Activated gamma-delta T cell treated with anti-CD3 and anti-CD28 coated beads, Interleukin-2, amount 50 U/mL, for 16 hours (primary cell): ENCODE measurements at regions not wholly inside any gene's neighbourhood (a gene's known extent, or its start where the extent isn't known, plus 50 kb on each side); places are given as distances from the start of the nearest gene placed in this dataset.

ENCODE experiments used
- DNase-seq: peaks from one replicate; pipeline ENCODE4 v3.0.0-alpha.2; 2020; ENCODE audit warnings: low read depth

DNA sequence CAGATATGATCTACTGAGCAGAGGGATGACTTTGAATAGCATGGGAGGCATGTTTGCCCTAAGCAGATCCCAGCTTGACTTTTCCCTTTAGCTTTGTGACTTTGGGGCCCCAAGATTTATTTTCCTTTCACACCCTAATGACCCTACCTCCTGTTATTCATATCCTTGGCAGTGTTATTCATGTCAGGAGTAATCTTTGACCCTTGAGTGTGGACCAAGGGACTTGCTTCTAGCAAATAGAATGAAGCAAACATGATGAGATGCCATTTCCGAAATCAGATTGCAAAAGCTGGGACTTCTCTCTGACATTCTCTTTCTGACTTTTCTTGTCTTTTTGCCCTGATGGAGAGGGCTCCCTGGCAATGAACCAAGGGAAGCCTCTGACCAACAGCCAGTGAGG is 415.4 kb upstream of the PROK2 start:
- no peak for DNase-seq

DNA sequence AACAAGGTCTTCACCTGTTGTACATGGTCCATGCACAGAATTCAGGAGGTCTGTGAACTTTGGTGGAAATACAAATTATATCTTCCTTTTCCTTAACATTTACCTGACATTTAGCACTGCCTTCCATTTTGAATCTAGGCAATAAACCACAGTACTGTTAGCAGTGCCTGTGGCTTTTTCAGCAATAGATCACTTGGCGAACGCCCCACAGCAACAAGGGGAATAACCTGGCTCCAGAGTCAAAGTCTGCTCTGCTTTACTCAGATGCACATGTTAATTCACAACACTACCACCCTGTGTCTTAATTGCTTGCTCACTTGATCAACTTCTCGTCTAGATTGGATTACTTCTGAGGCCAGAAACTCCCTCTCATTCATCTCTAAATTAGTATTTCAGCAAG is 414.6 kb upstream of the PROK2 start:
- no peak for DNase-seq

DNA sequence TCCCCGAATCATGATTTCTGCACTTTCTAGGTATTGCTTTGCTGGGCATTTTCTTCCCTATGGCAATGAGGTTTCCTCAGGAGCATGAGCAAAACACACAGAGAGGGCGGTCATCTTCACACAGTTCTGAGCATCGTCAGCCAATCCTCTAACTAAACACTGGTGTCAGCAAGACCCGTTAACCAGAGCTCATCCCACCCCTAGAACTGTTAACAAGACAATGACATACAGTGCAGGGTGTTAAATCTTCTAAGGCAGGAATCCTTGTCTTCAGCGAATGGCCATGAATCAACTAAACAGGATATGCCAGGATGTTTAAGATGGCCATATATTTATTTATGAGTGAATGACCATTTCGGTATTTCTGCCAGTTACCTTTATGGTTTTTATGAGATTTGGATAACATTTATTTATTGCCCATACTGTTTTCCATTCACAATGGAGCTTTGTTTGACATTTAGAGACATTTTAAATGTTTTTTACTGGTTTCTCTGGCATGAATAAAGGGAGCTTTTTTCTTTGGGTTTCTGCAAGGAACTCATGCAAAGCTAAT is 411.5 kb upstream of the PROK2 start:
- no peak for DNase-seq

DNA sequence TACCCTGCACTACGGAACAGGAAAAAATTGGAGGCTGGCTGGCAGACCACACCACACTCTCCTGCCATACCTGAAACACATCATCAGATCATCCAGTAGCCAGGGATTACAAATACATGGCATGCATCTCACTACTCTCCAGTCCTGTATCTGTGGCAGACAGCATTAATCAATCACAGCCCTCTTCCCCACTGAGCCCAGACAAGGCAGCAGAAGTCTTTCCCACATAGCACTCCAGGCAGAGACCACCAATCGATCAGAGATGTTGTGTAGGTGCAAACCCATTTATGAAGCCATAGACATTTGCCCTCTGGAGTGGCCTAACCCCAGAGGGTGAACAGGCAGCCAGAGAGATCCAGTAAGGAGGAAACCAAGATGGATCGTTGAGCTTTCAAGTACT is 410.9 kb upstream of the PROK2 start:
- DNase-seq: no peak

DNA sequence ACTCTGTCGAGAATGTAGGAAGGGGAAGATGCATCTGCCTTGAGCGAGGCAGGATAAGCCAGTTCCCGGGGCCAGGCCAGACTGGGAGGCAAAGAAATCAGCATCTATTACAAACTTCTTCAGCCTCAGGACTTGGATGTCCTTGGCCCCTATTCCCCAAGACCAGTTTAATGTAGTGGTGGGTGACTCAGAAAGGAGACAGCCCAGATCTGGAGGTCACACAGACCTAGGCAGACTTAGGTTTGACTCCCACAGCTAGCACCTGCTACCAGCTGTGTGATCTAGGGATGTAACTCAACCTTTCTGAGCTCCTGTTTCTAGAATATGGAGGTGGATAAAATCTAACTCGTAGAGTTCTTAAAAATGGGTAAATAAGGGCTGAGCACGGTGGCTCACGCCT is 409.5 kb upstream of the PROK2 start:
- DNase-seq: no peak

DNA sequence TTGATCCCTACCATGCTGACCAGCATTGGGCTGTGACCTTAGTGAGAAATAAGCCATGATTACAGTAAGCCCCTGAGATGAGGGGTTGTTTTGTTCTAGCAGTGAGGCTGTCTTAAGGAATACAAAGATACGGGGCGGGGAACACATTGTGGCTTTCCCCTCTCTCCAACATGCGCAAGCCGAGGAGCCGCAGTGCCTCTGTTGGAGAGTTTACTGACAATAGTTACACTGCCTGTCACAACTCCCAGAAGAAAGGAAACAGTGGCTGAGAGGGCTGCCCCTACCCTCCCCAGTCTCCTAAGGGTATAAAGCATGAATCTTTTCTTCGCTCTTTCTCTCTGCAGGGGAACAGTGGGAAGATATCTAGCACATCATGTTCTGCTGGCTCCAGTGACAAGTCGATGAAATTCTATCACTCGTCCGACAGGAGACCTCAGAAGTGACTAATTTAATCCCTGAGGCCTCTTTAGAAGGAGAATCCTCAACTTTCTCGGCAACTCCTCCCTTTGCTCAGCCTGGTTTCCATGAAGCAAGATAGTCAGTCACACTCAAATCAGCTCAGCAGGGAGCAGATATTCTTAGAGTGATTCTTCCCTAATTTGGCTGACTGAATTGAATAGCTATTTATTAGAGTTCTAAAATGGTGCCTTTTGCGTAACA is 409.0 kb upstream of the PROK2 start:
- DNase-seq: no peak

DNA sequence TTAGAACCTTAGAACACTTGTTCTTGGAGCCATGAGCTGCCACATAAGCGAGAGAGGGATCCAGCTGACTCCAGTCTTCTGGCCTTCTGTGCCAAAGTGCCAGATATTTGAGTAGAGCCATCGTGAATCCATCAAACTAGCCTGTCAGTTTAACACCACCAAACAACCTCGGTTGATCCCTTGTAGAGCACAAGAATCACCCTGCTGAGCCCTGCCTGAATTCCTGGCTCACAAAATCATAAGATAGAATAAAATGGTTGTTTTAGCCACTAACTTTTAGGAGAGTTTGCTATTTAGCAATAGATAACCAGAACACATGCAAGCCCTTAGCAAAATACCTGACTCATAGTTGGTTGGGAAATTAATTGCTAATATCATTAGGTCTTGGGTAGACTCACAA is 407.6 kb upstream of the PROK2 start:
- no peak for DNase-seq

DNA sequence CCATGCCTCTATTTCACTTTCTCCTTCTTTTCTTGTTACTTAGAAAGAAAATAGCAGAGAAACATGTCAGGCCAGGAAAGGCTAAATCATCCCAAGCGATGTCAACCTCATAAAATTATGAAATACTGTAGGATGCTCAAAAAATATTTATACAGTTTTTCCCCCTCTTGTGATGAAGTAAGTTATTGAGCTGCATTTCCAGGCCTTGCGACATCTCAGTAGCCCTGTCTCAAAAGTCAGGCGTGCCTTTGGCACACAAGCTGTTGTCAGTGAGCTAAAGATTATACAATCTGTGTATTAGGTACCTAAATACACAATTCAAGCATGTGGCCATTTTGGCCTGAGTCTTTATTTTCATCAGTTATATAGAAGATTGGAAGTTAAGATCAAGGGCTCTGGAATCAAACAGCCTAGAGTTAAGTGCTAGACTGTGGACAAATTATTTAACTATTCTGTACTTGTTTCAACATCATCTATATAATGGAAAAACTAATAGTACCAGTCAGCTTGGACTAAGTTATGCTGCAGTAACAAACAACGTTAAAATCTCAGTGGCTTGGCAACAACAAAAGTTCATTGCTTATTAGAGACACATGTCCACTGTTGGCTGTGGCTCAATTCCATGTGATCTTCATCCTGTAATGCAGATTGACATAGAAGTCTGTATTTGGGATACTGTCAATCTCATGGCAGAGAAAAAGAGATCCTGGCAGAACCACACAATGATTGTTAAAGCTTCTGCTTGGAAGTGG is 406.4 kb upstream of the PROK2 start:
- no peak for DNase-seq

DNA sequence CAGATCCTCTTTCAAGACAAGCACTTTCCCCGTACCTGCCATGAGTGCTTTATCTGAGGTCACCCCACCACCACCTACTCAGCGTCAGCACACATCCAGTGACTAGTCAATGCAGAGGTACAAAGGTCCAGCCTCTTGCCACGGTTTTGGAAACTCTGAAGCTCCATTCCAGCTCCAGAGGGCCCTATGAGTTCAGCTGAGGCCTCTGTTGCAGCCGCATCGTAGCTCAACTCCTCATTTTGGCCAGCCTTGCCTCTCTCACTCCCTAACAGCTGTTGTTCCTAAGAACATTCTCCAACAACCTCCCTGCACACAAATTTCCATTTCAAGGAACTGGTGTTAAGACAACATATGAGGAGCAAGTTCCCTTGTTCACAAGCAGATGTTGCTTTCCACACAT is 405.1 kb upstream of the PROK2 start:
- DNase-seq: no peak

DNA sequence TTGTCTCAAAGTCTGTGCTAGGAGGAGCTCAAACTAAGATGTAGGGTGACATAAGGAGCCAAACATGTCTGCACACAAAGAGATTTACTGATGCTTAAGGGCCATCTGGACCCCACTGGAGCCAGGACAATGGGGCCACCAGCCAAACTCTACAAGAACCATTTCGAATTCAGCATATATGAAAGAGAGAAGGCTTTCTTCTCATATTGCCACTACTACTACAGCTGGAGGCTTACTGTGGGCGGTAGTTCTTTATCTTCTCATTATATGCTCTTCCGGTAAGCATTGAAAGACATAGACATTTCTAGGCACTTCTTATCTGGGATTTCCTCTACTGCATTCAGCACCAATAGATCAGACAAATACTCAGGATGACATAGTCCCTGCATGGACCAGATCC is 404.4 kb upstream of the PROK2 start:
- DNase-seq: no peak

DNA sequence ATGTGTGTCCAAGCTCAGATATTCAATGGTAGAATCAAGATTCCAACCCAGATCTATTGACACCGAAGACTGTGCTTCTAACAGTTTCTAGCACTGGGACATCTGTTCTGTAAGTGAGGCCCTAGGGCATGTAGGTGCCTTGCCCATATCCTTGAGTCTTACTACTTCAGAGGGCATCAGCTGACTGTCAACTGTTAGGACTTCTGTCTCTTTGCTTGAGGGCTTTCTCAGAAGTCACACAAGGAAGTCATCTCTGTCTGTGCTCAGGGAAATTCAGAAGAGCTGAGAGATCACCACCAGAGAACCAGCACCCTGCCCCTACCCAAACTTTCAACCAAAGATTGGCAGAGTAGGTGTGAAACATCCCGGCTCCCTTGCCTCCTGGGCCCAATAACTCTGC is 403.6 kb upstream of the PROK2 start:
- no peak for DNase-seq

DNA sequence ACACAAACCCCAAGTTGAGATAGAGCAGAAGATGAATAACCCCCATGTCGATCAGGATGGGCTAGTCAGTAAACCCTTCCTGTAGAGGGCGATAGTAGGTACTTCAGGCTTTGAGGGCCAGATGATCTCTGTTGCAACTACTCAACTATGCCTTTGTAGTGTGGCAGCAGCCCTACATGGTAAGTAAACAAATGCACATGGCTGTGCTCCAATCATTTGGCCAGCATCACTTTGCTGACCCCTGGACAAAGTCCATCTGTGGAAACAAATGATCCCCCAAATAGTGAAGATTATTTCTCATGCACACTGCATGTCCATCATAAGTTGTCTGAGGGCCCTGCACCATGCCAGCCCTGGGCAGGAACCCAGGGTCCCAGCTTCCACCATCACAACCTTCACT is 402.2 kb upstream of the PROK2 start:
- no peak for DNase-seq

DNA sequence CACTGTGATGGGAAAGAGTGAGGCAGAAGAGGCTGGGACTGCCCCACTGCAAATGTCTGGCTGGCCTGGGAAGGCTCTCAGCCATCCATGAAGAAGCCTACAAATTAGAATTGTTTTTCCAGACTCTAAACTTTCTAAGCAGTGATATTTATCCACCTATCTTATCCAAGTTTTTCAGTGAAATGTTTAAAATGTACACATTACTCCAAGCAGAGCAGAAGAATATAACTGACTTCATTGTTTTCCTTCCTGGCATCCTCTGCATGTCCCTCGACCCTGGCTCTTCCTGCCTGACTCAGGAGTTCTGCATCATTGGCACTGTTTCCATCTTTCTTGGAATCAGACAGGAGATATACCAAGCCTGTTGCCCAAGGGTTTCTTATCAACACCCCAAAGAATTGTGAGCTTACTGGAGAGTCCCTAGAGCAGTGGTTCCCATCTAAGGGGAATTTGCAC is 401.5 kb upstream of the PROK2 start:
- DNase-seq: no peak

DNA sequence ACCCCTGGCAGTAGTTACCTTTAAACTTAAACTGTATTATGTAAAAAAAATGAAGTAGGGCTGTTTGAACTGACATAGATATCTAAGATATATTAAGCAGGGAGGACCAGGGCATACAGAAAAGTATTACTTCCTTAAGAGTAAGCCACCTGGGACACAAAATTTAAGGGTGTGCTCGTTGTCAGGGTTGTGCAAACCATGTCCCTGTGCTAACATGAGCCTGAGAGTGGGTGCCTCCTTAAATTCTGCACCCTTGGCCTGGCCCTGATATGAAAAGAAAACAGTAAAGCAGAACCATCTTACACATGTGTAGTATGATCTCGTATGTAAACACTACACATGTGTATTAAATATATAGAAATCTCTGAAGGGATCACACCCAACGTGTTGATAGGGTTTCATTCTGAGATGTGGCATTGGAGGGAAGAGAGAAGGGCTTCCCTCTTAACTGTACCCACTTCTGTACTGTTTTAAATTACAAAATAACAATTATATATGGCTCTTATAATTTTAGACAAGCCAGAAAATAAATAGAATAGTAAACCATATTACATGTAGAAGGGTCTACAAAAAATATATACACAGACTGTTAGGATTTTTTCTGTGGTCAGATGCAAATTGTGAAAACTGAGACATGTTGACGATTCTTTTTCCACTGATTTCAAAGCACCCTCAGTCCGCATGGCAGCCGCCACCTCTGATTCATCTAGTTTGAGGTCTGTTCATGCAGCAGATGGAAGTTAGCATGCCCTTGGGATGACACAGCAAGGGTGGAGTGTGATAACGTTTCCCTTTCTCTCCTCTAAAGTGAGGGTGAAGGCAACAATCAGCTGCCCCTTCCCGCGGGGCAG is 400.8 kb upstream of the PROK2 start:
- no peak for DNase-seq

DNA sequence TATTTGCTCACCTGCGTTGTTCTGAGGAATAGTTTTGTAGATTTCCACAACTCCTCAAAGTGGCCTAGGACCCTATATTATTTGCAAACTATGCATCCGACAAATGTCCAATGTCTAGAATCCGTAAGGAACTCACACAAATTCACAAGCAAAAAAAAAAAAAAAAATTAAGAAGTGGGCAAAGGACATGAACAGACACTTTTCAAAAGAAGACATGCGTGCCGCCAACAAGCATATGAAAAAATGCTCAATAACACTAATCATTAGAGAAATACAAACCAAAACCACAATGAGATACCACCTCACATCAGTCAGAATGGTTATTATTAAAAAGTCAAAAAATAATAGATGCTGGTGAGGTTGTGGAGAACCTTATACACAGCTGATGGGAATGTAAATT is 398.5 kb upstream of the PROK2 start:
- no peak for DNase-seq

DNA sequence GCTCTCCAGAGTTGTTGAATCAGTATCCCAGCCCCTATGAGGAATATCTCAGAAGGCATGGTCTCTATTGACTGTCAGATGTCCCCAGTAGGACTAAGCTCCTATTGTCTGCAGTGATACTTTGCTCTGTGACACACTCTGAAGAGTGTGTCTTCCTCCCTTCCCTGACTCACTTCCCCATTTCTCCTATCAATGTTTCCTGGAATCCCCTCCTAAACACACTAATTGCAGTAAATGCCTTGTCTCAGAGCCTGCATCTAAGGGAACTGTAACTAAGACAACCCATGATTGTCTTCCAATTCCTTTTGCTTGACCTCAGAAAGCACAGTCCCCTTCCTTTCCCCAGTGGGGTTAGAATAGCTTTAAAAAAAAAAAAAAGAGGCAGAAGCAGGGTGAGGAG is 397.3 kb upstream of the PROK2 start:
- no peak for DNase-seq

DNA sequence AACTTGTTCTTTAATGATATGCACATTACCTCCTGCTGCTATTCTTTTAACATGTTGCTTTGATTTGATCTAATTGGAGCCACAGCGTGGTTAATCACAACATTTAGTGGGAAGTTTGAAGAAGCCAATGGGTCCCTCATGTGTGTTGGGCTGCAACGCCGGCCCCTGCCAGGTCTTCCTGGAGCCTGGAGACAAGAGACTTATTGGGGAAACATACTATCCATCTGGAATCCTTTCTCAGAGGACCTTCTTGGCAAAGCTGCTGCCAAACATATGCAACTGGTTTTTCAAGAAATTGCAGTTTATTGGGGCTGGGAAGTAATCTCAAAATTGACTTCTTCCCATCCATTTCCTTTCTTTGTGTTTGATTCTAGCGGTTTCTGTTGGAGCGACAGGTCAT is 396.3 kb upstream of the PROK2 start:
- DNase-seq: no peak

DNA sequence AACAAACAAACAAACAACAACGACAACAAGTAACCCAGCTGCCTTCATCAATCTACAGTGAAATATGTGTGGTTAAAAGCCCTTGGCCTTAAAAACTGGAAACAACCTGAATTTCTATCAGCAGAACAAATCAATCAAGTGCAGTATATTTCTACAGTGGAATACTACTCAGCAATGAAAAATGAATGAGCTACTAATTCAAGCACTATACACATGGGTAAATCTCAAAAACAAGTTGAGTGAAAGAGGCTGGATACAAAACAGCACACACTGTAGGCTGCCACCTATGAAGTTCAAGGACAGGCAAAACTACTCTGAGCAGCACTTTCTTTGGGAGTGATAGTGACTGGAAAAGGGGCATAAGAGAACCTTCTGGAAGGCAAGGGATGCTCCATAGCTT is 395.5 kb upstream of the PROK2 start:
- no peak for DNase-seq

DNA sequence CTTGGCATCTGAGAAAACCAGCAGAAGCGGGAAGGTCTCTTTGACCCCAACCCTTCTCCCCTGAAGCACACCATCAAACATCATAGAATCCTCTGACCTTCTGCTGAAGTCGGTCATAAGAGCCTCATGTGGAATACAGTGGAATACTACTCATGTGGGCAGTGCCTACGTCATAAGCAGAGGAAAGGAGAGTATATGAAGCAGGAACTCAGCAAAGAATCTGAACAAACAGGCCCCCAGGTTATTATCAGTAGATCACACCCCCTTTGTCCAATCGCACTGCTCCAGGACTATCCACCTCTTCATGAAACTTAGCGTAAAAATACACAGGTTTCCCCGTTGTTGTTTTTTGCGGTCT is 394.1 kb upstream of the PROK2 start:
- no peak for DNase-seq

DNA sequence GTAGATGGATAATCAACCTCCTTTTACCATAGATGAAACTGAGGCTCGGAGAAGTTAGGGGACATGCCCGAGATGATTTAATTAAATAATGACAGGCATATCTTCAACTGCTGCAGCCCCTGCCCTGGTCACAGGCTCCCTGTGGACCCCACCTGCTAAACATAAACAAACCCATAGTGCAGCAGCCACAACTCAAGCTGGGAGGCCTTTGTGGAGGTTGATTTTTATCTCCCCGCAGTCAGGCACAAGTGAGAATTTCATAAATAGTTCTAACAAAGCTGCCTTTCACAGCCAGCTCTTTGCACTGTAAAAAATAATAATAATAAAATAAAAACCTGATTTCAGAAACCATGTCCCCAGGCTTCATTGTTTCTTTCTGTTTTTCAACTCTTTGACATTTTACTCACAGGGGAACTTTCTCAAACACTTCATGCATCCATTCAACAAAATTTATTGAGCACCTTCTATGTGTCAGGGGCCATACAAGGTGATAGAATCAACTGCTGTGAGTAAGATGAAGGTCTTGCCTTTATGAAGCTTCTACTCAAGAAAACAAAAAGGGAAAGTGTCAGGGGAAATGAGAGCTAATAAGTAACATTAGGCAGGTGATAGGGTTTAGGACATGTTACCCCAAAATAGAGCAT is 393.6 kb upstream of the PROK2 start:
- DNase-seq: no peak

DNA sequence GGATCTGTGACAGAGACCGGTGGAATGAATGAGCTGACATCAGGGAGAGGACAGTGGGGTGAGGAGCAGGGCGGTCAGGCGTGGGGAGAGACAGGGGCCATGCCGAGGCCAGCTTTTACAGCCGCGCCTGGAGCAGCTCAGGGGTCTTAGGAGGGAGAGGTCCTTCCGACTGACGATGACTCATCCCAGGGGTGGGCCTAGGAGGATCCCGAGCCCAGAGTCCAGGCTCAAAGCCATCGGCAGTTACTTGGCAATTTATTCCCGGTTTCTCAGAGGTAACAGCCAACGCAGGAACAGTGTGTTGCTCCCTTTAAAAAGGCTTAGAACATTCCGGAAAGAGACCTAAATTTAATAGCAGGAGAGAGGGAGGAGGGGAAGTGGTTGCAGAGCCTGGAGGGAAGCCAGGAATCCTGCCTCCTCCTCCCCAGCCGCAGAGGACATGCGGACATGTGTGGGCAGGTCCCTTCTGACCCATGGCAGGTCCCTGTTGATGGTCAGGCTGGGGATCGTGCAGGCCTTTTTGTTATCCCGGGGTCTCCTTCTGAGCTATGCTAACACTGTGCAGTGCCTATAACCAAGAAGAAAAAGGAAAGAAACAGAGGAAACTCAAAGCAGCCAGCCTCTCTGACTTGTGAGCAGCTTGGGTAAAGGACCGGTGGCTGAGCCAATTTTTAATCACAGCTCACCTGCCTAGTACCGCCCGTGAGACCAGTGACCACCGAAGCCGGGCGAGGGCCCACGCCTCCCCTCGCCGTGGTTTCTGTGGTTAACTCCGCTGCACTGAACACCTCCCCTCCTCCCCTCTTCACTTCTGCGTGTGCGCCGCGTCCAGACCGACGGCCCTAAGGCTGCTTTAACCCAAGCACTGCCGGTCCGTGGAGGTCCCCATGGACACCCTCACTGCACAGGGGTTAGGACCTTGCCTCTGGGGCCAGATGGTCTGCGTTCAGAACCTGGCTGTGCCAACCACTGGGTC is 392.4 kb upstream of the PROK2 start:
- no peak for DNase-seq
